ENCODE measurements at regions not wholly inside any gene's neighbourhood (a gene's known extent, or its start where the extent isn't known, plus 50 kb on each side); places are given as distances from the start of the nearest gene placed in this dataset.
"Not testable (repeated sequence)": the region's sequence is repeated elsewhere in the genome, so short reads cannot be mapped to it uniquely, and the experiment has no call there.

- no peak for DNase-seq
Measured at GRCh38 chr2:184268900-184269477, 329.3 kb upstream of the ZNF804A start.

- no peak for DNase-seq
Measured at GRCh38 chr2:184270660-184271059, 327.7 kb upstream of the ZNF804A start.

- DNase-seq = no peak
Measured at GRCh38 chr2:184272056-184272455, 326.3 kb upstream of the ZNF804A start.

GRCh38 chr2:184294831-184295230 lies 303.5 kb upstream of the ZNF804A start:
- no peak for DNase-seq

- DNase-seq = no peak
Measured at GRCh38 chr2:184297085-184297484, 301.2 kb upstream of the ZNF804A start.

GRCh38 chr2:184302506-184302905 lies 295.8 kb upstream of the ZNF804A start:
- no peak for DNase-seq

GRCh38 chr2:184304006-184304405 lies 294.3 kb upstream of the ZNF804A start:
- no peak for DNase-seq

GRCh38 chr2:184305105-184305504 lies 293.2 kb upstream of the ZNF804A start:
- DNase-seq = no peak

- no peak for DNase-seq
Measured at GRCh38 chr2:184308706-184309105, 289.6 kb upstream of the ZNF804A start.

GRCh38 chr2:184312970-184313369 lies 285.4 kb upstream of the ZNF804A start:
- DNase-seq = no peak

GRCh38 chr2:184314829-184315228 lies 283.5 kb upstream of the ZNF804A start:
- no peak for DNase-seq

GRCh38 chr2:184316921-184317320 lies 281.4 kb upstream of the ZNF804A start:
- DNase-seq = no peak

- no peak for DNase-seq
Measured at GRCh38 chr2:184322615-184323014, 275.7 kb upstream of the ZNF804A start.

- no peak for DNase-seq
Measured at GRCh38 chr2:184326066-184326465, 272.3 kb upstream of the ZNF804A start.

- not testable (repeated sequence) for DNase-seq
Measured at GRCh38 chr2:184327805-184328204, 270.5 kb upstream of the ZNF804A start.

GRCh38 chr2:184330561-184330960 lies 267.8 kb upstream of the ZNF804A start:
- DNase-seq = not testable (repeated sequence)

GRCh38 chr2:184336688-184337087 lies 261.6 kb upstream of the ZNF804A start:
- no peak for DNase-seq

- no peak for DNase-seq
Measured at GRCh38 chr2:184338771-184339170, 259.6 kb upstream of the ZNF804A start.

- DNase-seq = no peak
Measured at GRCh38 chr2:184339966-184340365, 258.4 kb upstream of the ZNF804A start.

- no peak for DNase-seq
Measured at GRCh38 chr2:184346338-184346862, 251.9 kb upstream of the ZNF804A start.

- DNase-seq = no peak
Measured at GRCh38 chr2:184351126-184351525, 247.2 kb upstream of the ZNF804A start.

- no peak for DNase-seq
Measured at GRCh38 chr2:184357033-184357432, 241.3 kb upstream of the ZNF804A start.

GRCh38 chr2:184359379-184359778 lies 238.9 kb upstream of the ZNF804A start:
- DNase-seq = no peak

- DNase-seq = no peak
Measured at GRCh38 chr2:184363213-184363612, 235.1 kb upstream of the ZNF804A start.

GRCh38 chr2:184367211-184367610 lies 231.1 kb upstream of the ZNF804A start:
- DNase-seq = no peak
